ENCODE measurements at regions not wholly inside any gene's neighbourhood (a gene's known extent, or its start where the extent isn't known, plus 50 kb on each side); places are given as distances from the start of the nearest gene placed in this dataset.
"Not testable (repeated sequence)": the region's sequence is repeated elsewhere in the genome, so short reads cannot be mapped to it uniquely, and the experiment has no call there.

DNA sequence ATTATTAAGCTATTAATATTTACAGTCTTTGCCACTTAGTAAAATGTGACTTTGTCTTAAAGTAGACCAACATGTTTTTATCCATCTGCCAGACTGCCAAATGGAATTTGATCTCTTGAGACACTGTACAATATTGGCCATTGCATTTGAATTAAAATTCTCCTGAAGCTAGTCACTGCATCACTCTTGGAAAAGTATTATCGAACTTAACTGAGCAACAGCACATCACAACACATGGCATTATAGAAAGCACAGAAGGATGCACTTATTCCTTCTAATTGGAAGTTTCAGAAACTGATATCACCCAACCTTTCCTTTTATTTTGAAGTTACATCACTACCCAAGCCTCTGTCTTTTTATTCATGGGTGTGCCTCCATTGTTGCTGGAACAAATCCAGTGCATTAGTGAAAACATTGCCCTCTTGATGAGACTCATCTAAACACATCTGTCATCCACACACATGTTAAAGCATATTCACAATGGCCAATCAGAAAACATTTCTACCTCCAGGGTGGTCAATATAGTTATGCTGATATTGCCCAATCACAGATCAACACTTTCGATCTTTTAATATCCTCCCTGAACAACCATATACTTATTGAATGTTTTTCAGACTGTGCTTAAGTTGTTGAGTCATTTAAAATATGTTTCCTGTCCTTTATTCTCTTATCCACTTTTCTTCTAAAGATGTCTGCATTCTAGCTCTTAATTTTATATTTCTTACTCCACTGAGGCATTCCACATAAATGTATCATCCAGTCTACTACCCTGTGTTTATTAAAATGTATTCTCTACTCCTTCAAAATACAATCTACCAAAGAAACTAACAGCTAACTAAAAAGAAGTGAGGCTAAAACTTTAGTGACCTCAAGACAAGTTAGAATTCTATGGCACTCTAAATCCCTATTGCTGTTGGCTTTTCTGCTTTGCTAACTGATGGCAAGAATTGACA is 535.0 kb downstream of the RFPL4B start:
- Histone ChIP-seq H3K4me1 (ENCODE audit: control insufficient read depth, insufficient read depth, low read depth, low read length) (peaks cover 1% of the 10 kb centered on the region), H3K9me3 (ENCODE audit: control insufficient read depth, low read length) (no peaks in the 10 kb centered on the region)

DNA sequence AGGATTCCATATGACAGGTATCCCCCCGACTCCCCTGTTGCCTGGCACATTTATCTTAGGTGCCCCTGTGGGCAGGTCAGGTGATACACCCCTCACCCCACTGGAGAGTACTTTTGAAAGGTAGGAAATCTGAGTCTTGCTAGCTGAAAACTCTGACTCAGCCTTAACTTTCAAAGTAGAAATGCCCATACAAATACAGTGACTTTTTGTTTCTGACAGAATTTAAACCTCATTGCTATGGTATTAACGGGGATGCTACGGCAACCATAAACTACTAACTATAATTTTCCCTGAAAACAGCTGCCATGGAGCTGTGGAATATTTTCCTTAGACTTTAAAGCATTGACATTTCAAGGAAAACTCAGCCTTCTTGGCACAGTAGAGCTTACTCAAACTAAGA is 536.0 kb downstream of the RFPL4B start:
- no peak for DNase-seq
- no peak overlapping the region for H2AK5ac ChIP-seq (ENCODE audit: low read length, severe bottlenecking)
- H3K27ac ChIP-seq (ENCODE audit: low read length, poor library complexity, severe bottlenecking) = no peak overlapping the region
- H2BK15ac ChIP-seq (ENCODE audit: low read depth, poor library complexity, severe bottlenecking) = no peak overlapping the region
- no peaks in the 10 kb centered on the region for H3K27me3 ChIP-seq (ENCODE audit: control insufficient read depth in 1 of 2, insufficient read depth in 1 of 2, low read length in 2 of 2)
- no peak overlapping the region for H4K91ac ChIP-seq (ENCODE audit: low read length)
- peak overlapping the region in 1 of 2 experiments; percentile 29 for H2BK12ac ChIP-seq (ENCODE audit: low read length in 2 of 2)
- H3K23ac ChIP-seq (ENCODE audit: low read length in 2 of 2) = no peak overlapping the region
- H3K36me3 ChIP-seq (ENCODE audit: control insufficient read depth in 1 of 2, insufficient read depth in 2 of 2, low read depth in 1 of 2, low read length in 2 of 2) = no peaks in the 10 kb centered on the region
- H2AFZ ChIP-seq (ENCODE audit: low read depth, low read length) = no peak overlapping the region
- H3K4me2 ChIP-seq (ENCODE audit: low read length, poor library complexity, severe bottlenecking) = no peak overlapping the region
- H3K18ac ChIP-seq (ENCODE audit: low read depth in 1 of 2, low read length in 2 of 2) = peak overlapping the region in 1 of 2 experiments; percentile 8
- H3K9ac ChIP-seq (ENCODE audit: low read length) = peak overlapping the region; percentile 43
- H3K4me3 ChIP-seq (ENCODE audit: insufficient read depth in 1 of 2, low read depth in 1 of 2, low read length in 2 of 2) = no peak overlapping the region
- H3K4me1 ChIP-seq (ENCODE audit: control insufficient read depth, insufficient read depth, low read depth, low read length) = no peaks in the 10 kb centered on the region
- H3K14ac ChIP-seq (ENCODE audit: low read length in 2 of 2) = no peak overlapping the region
- H3K4ac ChIP-seq (ENCODE audit: low read depth in 1 of 2, low read length in 2 of 2) = no peak overlapping the region
- no peak overlapping the region for H2BK120ac ChIP-seq (ENCODE audit: low read depth, low read length)
- WGBS = 92% methylated on average over 3 of the region's 3 CpGs
- H2BK5ac ChIP-seq (ENCODE audit: low read depth, low read length, poor library complexity, severe bottlenecking) = no peak overlapping the region
- no peaks in the 10 kb centered on the region for H3K79me1 ChIP-seq (replicated peaks; ENCODE audit: low read length, poor library complexity, severe bottlenecking)
- peak overlapping the region; percentile 41 for H4K8ac ChIP-seq (ENCODE audit: low read length)
- H3K9me3 ChIP-seq (ENCODE audit: control insufficient read depth, low read length) = no peaks in the 10 kb centered on the region

More for the DNA sequence above, 535.0 kb downstream of the RFPL4B start:
- H2BK15ac ChIP-seq (ENCODE audit: low read depth, poor library complexity, severe bottlenecking) = no peak overlapping the region
- no peak overlapping the region for H2AK5ac ChIP-seq (ENCODE audit: low read length, severe bottlenecking)
- H3K4me3 ChIP-seq (ENCODE audit: insufficient read depth in 1 of 2, low read depth in 1 of 2, low read length in 2 of 2) = no peak overlapping the region
- H2AFZ ChIP-seq (ENCODE audit: low read depth, low read length) = no peak overlapping the region
- peak overlapping the region; percentile 43 for H3K9ac ChIP-seq (ENCODE audit: low read length)
- H3K23ac ChIP-seq (ENCODE audit: low read length in 2 of 2) = no peak overlapping the region
- H3K27me3 ChIP-seq (ENCODE audit: control insufficient read depth in 1 of 2, insufficient read depth in 1 of 2, low read length in 2 of 2) = no peaks in the 10 kb centered on the region
- H4K8ac ChIP-seq (ENCODE audit: low read length) = no peak overlapping the region
- DNase-seq = no peak
- H2BK12ac ChIP-seq (ENCODE audit: low read length in 2 of 2) = no peak overlapping the region
- WGBS = 98% methylated on average over 1 of the region's 2 CpGs
- H2BK120ac ChIP-seq (ENCODE audit: low read depth, low read length) = no peak overlapping the region
- no peaks in the 10 kb centered on the region for H3K36me3 ChIP-seq (ENCODE audit: control insufficient read depth in 1 of 2, insufficient read depth in 2 of 2, low read depth in 1 of 2, low read length in 2 of 2)
- H3K14ac ChIP-seq (ENCODE audit: low read length in 2 of 2) = no peak overlapping the region
- no peaks in the 10 kb centered on the region for H3K79me1 ChIP-seq (replicated peaks; ENCODE audit: low read length, poor library complexity, severe bottlenecking)
- no peak overlapping the region for H4K91ac ChIP-seq (ENCODE audit: low read length)
- H2BK5ac ChIP-seq (ENCODE audit: low read depth, low read length, poor library complexity, severe bottlenecking) = no peak overlapping the region
- no peak overlapping the region for H3K27ac ChIP-seq (ENCODE audit: low read length, poor library complexity, severe bottlenecking)
- no peak overlapping the region for H3K4ac ChIP-seq (ENCODE audit: low read depth in 1 of 2, low read length in 2 of 2)
- H3K18ac ChIP-seq (ENCODE audit: low read depth in 1 of 2, low read length in 2 of 2) = no peak overlapping the region
- no peak overlapping the region for H3K4me2 ChIP-seq (ENCODE audit: low read length, poor library complexity, severe bottlenecking)

DNA sequence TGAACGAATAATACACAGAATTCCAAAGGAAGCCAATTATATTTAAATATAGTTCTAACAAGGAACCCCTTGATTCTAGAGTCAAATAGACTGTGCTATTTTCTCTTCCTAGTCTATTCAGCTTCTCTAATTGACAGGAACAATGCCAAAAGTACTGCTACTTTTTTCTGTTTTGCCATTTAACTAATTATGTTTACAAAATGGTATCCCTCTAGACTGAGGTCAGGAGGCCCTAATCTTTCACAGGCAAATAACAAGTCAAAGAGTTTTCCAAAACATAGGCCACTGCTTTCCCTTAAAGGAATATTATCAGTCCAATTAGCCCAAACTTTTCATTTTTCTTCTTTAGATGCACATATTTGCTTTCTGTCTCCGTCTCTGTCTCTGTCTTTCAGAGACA is 539.3 kb downstream of the RFPL4B start:
- Histone ChIP-seq H2BK120ac (ENCODE audit: low read depth, low read length) (no peak overlapping the region), H3K4ac (ENCODE audit: low read depth in 1 of 2, low read length in 2 of 2) (no peak overlapping the region), H2AFZ (ENCODE audit: low read depth, low read length) (no peak overlapping the region), H3K79me1 (replicated peaks; ENCODE audit: low read length, poor library complexity, severe bottlenecking) (no peaks in the 10 kb centered on the region), H4K8ac (ENCODE audit: low read length) (no peak overlapping the region), H3K36me3 (ENCODE audit: control insufficient read depth in 1 of 2, insufficient read depth in 2 of 2, low read depth in 1 of 2, low read length in 2 of 2) (no peaks in the 10 kb centered on the region), H3K27me3 (ENCODE audit: control insufficient read depth in 1 of 2, insufficient read depth in 1 of 2, low read length in 2 of 2) (no peaks in the 10 kb centered on the region), H2BK15ac (ENCODE audit: low read depth, poor library complexity, severe bottlenecking) (no peak overlapping the region), H2BK5ac (ENCODE audit: low read depth, low read length, poor library complexity, severe bottlenecking) (no peak overlapping the region), H3K4me2 (ENCODE audit: low read length, poor library complexity, severe bottlenecking) (no peak overlapping the region), H3K4me3 (ENCODE audit: insufficient read depth in 1 of 2, low read depth in 1 of 2, low read length in 2 of 2) (no peak overlapping the region), H4K91ac (ENCODE audit: low read length) (no peak overlapping the region), H3K18ac (ENCODE audit: low read depth in 1 of 2, low read length in 2 of 2) (no peak overlapping the region), H2BK12ac (ENCODE audit: low read length in 2 of 2) (no peak overlapping the region), H3K9me3 (ENCODE audit: control insufficient read depth, low read length) (no peaks in the 10 kb centered on the region), H2AK5ac (ENCODE audit: low read length, severe bottlenecking) (no peak overlapping the region), H3K4me1 (ENCODE audit: control insufficient read depth, insufficient read depth, low read depth, low read length) (no peaks in the 10 kb centered on the region), H3K9ac (ENCODE audit: low read length) (no peak overlapping the region), H3K14ac (ENCODE audit: low read length in 2 of 2) (no peak overlapping the region), H3K23ac (ENCODE audit: low read length in 2 of 2) (no peak overlapping the region), H3K27ac (ENCODE audit: low read length, poor library complexity, severe bottlenecking) (no peak overlapping the region)
- DNase-seq = no peak
- 100% methylated on average over 1 of the region's 2 CpGs for WGBS

DNA sequence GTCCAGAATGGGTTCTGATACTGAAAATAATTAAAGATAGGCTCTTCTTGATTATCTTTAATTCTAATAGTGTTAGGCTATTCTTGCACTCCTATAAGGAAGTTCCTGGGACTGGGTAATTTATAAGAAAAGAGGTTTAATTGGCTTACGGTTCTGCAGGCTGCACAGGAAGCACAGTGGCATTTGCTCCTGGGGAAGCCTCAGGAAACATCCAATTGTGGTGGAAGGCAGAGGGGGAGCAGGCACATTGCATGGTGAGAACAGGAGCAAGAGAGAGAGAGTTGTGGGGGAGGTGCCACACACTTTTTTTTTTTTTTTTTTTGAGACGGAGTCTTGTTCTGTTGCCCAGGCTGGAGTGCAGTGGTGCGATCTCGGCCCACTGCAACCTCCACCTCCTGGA is 540.3 kb downstream of the RFPL4B start:
- not testable (repeated sequence) for H3K4me3 ChIP-seq (ENCODE audit: insufficient read depth in 1 of 2, low read depth in 1 of 2, low read length in 2 of 2); H3K4me1 ChIP-seq (ENCODE audit: control insufficient read depth, insufficient read depth, low read depth, low read length); H3K14ac ChIP-seq (ENCODE audit: low read length in 2 of 2); H2AK5ac ChIP-seq (ENCODE audit: low read length, severe bottlenecking); H3K79me1 ChIP-seq (replicated peaks; ENCODE audit: low read length, poor library complexity, severe bottlenecking); DNase-seq; H3K36me3 ChIP-seq (ENCODE audit: control insufficient read depth in 1 of 2, insufficient read depth in 2 of 2, low read depth in 1 of 2, low read length in 2 of 2); H4K91ac ChIP-seq (ENCODE audit: low read length); H2BK15ac ChIP-seq (ENCODE audit: low read depth, poor library complexity, severe bottlenecking); H2BK5ac ChIP-seq (ENCODE audit: low read depth, low read length, poor library complexity, severe bottlenecking); H3K23ac ChIP-seq (ENCODE audit: low read length in 2 of 2); H2AFZ ChIP-seq (ENCODE audit: low read depth, low read length); H4K8ac ChIP-seq (ENCODE audit: low read length); H2BK120ac ChIP-seq (ENCODE audit: low read depth, low read length); H3K4ac ChIP-seq (ENCODE audit: low read depth in 1 of 2, low read length in 2 of 2); H3K4me2 ChIP-seq (ENCODE audit: low read length, poor library complexity, severe bottlenecking); H3K9ac ChIP-seq (ENCODE audit: low read length); H3K27ac ChIP-seq (ENCODE audit: low read length, poor library complexity, severe bottlenecking); H3K27me3 ChIP-seq (ENCODE audit: control insufficient read depth in 1 of 2, insufficient read depth in 1 of 2, low read length in 2 of 2); H2BK12ac ChIP-seq (ENCODE audit: low read length in 2 of 2); H3K9me3 ChIP-seq (ENCODE audit: control insufficient read depth, low read length); H3K18ac ChIP-seq (ENCODE audit: low read depth in 1 of 2, low read length in 2 of 2)
- 94% methylated on average over 4 of the region's 4 CpGs for WGBS

All from mesenchymal stem cell (in vitro differentiated cells and primary cell).